Amniotic stem cell (primary cell): ENCODE measurements at regions not wholly inside any gene's neighbourhood (a gene's known extent, or its start where the extent isn't known, plus 50 kb on each side); places are given as distances from the start of the nearest gene placed in this dataset.
"Not testable (repeated sequence)": the region's sequence is repeated elsewhere in the genome, so short reads cannot be mapped to it uniquely, and the experiment has no call there.

Source experiments
- DNase-seq: peaks from one replicate; lab custom pipeline; 2025; lab: John Stamatoyannopoulos, UW

DNA sequence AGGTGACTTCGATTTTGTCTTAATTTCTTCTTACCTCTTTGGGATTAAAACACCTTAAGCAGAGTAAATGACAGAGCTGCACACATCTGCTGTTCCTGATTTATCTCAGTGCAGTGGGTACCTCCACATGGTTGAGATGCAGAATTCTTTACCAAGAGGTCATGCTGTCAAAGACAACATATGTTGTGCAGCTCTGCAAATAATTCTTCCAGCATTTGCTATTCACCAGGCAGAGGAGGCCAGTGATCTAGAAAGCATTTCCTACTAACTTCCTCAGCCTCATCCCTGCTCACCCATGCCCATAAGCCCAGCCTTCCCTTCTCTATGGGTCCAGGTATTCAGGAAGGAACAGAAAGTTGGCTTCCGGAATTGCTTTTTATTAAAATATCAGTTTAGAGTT lies 109.3 kb downstream of the THBS2 start:
- DNase-seq, result no peak

DNA sequence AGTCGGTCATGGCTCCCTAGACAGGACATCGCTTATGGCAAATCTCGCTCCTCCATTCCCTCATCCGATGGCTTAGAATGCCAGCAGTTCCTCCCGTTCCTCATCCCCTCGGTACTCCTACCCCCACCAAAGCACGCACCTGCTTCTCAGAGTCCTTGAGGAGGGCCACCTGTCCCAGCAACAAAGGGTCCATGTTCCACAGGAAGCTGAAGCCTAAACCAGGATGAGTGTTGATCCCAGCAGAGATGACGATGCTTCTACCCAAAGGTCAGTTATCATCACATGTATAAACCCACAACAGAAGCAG lies 111.2 kb downstream of the THBS2 start:
- DNase-seq, result no peak

DNA sequence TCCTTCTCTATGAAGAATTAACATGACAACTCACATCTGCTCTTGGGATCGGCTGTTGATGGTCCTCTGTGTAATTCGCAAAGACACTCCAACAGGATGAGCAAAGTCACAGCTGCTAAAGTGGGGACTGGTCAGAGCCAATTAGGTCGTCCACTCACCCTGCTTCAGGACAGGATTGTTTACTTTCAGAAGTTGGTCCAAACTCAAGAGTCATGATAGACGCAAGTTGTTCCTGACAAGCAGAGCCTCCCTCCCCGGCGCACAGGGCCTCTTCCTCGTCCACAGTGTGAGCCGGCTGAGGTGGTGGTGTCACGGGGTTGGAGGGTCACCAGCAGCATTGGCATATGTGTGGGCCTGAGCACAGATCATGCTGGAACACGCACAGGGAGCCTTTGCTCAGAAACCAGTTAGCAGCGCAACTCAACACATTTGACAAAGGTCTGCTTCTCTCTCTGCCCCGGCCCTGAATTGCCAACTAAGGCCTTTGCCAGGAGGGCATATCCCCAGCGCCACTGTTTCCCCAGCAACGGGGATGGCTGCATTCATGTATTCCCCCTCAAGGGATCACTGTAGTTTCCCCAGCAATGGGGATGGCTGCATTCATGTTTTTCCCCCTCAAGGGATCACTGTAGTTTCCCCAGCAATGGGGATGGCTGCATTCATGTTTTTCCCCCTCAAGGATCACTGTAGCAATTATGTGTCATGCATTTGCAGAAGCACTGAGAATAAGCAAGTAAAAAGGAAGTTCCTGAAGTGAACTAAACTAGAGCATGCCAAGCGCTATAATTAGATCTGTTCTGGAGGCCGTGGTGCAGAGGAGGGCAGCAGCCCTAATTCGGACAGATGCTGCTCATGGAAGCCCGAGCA lies 111.7 kb downstream of the THBS2 start:
- DNase-seq, result no peak

DNA sequence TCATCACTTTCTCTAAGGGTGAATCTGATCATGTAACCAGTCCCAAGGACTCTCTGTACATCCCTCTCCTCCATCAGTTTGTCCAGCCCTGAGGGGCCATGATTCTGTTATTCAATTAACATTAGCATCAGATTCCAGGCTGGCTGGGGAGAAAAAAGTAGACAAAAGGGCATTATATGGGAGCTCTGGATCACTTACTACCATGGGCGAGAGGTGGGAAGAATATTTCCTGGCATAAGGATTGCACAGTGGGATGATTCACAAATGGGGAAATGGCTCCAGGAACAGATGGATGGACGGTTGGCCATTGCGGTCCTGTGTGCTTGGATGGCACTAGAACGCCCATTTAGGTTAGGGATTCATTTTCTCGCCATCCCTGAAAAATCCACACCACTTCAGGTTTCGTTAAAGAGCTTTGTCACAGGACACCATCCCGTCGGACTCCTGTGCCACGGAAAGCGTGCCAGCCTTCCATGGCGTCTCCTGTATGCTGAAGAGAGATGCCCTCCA lies 112.6 kb downstream of the THBS2 start:
- no peak for DNase-seq

DNA sequence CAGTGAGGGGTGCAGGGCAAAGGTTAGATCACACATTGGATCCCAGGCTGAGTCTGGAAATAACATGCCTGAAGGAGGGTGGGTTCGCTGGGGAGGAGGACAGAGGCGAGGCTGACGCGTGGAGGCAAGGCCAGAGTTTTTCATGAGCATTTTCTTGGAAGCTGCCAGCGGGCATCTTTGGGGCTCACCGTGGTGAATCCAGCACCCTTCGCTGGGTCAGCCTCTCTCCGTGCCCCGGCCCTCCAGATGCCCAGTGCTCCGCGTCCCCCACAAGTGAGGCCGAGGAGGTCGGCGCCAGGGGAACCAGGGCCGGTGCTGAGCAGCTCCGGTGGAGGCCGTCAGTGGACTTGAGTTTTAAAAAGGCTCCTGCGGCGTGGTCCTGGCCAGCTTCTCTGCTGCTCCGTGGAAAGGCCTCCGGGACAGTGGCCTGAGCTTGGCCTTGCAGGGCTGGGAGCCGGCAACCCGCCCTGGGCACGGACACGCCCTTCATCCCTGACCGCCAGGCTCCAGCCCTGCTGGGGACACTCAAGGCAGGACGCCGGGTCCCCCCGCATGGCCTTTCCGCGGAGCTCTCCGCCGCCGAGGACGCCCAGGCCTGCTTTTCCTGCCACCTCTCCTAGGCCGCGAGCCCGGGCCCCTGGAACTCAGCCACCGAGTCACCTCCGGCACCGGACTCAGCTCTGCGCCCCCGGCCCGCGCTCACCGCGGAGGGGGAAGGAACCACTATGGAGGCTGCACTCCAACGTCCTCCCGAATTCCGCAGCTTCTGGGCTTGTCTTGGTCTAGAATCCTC lies 114.3 kb downstream of the THBS2 start:
- DNase-seq, result no peak

DNA sequence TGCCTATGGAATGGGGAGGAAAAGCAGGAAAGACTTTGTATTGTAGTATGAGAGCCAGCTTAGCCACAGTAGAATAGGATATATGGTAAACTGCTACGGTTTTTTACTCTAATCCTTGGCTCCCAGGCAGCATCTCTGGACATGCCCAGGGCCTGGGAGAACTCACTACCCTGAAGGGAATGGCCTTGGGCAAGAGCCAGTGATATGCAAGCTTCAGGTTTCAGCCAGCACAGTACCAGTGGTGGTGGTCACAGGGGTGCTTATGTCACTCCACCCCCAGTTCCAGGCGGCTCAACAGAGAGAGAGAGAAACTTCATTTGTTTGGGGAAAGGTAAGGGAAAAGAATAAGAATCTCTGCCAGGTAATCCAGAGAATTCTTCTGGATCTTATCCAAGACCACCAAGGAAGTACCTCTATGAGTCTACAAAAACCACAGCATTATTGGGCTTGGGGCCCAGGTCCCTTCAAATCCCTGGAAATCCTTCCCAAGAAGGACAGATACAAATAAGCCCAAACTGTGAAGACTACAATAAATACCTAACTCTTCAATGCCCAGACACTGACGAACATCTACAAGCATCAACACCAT lies 121.2 kb downstream of the THBS2 start:
- DNase-seq, result no peak

DNA sequence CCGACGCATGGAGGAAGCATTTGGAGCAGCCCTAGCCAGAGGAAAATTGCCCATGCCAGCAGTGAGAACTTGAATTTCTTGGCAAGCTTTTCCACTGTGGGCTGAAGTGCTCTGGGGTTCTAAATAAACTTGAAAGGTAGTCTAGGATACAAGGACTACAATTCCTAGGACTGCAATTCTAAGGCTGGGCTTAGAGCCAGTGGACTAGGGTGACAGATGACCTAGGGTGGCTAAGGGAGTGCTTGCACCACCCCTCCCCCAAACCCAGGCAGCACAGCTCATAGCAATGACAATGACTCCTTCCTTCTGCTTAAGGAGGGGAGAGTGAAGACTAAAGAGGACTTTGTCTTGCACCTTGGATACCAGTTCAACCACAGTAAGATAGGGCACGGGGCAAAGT lies 122.3 kb downstream of the THBS2 start:
- no peak for DNase-seq

DNA sequence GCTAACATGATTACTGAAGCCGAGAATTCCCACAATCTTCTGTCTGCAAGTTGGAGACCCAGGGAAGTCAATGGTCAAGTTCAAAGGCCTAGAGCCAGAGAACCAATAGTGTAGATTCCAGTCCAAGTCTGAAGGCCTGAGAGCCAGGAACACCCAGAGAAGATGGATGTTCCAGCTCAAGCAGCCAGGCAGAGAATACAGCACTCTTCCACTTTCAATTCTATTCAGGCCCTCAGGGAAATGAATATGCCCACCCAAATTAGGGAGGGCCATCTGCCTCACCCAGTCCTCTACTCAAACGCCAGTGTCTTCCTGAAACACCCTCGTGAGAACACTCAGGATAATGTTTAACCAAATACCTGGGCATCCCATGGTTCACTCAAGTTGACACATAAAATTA lies 123.5 kb downstream of the THBS2 start:
- no peak for DNase-seq

DNA sequence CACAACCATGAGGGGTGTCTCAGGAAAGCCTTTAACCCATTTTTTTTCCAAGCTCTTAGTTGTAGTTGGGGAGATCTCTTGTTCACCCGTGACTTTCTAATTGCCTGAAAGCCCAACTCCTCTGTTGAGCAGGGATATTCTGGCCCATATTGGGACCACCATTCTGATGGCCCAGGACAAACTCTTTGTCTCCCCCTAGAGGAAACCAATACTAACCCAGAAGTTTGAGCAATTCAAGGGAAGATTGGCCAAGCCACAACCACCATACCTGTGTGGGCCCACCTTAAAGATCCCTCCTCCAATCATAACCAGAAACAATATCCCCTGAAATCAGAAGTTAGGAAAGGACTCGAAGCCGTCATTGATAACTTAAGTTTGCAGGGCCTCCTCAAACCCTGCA lies 132.6 kb downstream of the THBS2 start:
- DNase-seq, result no peak

DNA sequence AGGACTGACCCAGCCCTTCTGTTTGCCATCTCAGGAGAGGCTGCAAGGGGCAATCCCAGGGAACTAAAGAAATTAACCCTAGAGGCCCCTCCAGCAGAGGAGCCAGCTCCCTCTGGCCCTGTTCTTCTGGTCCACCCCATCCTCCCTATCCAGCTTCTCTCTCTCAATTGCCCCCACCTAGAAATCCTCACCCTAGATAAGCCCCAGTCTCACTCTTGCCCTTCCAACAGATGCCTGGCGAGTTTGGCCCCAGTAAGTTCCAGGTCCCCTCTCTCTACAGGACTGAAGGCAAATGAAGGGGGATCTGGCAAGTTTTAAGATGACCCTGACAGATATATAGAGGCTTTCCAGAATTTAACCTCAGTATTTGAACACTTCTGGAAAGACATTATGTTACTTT lies 134.0 kb downstream of the THBS2 start:
- no peak for DNase-seq

DNA sequence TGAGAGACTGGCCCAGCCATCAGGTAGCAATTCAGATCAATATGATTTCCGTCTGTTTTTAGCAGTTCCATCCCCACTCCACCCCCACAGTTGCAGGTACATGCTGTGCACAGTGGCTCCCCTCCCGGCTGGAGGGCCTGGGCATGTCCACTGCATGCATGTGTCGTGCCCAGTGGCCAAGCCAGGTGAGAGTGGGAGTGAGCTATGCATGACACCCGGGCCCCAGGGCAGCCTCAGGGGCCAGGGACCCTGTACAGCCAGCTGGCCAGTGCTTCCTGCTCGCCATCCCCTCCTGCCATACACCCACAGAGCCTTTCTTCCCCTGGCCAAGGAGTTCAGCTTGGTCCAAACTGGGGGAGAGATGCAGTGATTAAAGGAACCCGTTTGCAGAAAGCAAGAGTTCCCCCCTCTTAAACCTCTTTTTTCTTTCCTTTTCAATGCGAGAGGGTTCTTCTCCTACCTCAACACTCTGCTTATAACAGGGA lies 135.3 kb downstream of the THBS2 start:
- no peak for DNase-seq

DNA sequence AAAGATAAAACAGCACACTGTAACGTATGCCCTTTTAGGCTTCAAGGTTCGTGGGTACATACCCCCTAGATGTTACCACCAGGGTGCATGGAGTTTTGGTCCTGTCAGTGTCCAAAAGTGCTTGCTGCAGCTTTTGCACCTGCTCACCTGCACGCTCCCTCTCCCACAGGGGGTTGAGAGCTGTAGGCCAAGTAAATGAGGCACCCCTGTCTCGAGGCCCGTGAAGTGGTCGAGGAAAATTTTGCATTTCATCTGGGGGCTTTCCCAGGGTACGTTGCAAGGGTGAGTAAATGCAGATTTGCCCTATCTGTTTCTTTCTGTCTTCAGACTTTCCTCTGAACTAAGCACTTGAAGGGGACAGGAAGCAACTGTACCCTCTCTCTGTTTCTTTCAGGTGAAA lies 136.0 kb downstream of the THBS2 start:
- DNase-seq, result no peak

DNA sequence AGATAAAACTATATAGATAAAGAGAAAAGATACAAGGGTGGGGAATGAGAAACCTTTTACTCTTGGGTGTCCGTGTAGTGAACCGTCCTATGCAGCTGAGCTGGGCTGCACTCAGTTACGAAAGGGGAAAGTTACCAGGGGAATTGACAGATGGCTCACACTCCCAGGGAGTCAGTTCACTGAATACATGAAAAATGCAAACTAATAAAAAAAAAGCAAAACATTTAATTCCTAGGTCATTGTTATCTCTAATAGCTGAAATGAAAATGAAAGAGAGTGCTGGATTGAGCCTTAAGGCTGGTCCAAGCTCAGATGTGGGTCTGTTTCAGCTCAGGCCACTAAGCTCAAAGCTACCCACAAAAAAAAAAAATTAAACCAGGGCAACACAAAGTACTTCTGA lies 138.0 kb downstream of the THBS2 start:
- no peak for DNase-seq

DNA sequence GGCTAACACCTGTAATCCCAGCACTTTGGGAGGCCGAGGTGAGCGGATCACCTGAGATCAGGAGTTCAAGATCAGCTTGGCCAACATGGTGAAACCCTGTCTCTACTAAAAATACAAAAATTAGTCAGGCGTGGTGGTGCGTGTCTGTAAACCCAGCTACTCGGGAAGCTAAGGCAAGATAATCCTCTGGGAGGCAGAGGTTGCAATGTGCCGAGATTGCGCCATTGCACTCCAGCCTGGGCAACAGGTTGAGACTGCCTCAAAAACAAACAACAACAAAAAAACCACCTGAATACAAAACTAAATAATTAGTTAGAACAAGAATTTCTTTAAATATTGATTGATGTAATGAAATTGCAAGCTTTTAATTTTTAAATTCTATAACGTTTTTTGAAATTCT lies 139.0 kb downstream of the THBS2 start:
- DNase-seq, result not testable (repeated sequence)

DNA sequence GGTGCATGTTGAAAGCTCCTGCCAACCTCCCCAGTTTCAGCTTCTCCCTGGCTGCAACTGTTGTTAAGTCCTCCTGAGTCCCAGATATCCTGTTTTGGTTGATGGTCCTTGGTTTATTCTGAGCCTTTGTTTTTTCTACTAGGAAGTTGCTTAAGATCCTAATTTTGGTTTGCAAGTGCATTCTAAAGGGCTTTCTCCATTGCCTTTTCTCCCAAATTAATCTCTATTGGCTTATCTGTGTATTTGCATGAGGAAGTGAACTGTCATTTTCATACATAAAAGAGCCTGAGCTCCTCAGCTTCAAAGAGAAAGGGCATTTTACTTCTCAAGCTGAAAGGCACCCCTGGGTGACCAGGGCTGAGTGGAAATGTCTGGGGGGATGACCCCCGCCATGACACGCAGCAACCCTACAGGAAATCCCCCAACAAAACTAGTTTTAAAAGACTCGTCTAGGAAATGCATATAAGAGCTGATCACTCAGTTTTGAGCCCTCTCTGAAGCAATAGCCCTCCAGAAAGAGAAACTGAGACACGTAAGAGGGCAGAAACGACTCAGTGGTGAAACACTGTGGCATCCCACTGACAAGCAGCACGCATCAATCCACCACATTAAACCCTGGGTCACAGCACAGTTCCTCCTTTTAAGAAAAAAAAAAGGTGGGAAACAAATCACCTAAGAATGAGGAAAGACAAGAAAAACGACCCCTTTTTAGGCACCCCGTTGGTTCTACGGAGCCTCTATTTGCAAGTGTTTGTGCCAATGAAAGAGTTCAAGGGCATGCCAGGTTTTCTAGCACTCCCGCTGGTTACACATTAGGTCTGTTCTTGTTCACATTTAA lies 140.9 kb downstream of the THBS2 start:
- DNase-seq, result no peak

DNA sequence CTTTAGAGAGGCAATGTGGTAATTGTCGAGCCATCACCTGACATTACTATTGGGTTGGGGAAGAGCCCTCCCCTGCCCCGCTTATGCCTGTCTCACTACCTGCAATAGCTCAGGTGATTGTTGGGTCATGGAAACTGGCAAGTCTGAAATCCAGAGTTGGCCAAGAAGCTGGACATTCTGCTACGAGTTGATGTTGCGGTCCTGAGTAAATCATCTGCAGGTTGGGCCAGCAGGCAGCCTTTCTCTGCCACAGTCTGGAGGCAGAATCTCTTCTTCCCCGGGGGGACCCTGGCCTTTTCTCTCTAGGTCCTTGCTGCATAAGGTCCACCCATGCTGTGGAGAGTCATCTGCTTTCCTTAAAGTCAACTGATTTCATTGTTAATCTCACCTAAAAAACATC lies 142.4 kb downstream of the THBS2 start:
- no peak for DNase-seq

DNA sequence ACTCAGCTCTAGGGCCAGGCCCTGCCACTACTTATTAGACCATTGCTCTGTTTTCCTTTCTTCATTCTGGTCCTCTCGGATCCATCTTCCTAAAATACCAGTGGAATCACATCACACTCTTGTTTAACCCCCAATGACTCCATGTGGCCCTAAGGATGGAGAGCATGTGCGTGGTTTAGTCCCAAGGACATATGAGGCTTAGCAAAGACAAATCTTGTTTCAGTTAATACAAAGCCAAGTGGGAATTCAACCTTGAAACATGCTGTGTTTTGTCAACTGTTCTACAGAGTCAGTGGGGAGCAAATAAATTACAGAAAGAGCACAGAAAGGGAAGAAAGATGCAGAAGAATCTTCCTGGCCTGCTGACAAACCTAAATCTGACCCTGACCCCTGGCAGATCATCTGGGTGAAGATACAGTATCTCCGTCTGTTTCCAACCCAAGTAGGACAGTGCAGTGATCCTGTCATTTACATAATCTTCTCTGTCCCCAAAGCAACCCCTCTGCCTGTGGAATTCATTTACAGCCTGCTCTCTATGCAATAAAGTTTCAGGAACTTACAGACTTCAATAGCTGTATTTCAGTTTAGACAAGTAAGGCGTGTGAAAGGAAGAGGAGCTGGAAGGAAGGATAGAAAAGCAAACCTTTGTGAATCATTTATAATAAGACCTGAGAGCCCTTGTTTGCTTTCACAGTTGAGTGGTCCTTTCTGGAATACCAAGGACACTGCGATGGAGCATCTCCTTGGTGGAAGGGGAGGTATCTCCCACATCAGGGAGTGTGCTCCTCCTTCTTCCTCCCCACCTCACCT lies 144.0 kb downstream of the THBS2 start:
- no peak for DNase-seq

DNA sequence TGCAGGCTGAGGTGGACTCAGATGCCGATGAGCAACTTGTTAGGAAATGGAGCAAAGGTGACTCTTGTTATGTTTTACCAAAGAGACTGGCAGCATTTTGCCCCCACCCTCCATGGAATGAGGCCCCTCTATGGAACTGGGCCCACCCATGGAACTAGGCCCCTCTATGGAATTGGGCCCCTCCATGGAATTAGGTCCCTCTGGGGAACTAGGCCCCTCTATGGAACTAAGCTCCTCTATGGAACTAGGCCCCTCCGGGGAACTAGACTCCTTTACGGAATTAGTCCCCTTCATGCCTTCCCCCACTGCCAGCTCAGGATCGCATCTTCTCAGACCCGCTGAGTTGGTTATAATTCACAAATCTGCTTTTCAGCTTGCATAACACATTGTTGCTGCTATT lies 144.9 kb downstream of the THBS2 start:
- DNase-seq, result no peak

DNA sequence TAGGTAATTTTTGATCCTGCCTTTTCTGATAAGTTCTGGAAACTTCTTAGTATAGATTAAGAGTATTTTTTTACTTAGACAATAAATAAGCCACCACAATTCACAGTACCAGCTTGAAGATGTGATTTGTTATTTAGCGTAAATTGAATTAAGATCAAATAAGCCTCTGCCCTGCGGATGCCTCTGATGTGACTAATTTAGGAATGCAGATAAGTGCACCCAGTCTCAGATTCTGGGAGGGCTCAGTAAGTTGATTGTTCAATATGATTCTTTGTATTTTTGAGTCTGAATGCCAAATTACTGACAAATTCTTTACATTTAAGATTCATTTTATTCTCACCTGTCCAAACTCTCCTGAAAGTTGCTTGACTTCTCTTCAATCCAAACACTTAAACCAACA lies 147.5 kb downstream of the THBS2 start:
- no peak for DNase-seq

DNA sequence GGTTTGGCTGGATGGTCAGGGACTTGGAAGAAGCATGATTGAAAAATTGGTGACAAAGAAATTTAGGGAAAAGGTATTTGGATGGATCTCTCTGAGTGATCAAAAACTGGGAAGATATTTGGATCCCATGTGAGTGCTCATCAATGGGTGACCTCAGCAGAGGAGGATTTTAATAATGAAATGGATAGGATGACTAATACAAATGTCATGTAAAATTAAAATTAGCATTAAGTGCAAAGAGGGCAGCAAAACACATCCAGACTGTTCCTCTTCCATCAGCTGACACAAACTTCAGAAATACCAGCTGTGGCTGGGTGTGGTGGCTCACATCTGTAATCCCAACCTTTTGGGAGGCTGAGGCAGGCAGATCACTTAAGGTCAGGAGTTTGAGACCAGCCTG lies 151.7 kb downstream of the THBS2 start:
- no peak for DNase-seq
